ENCODE measurements at regions not wholly inside any gene's neighbourhood (a gene's known extent, or its start where the extent isn't known, plus 50 kb on each side); places are given as distances from the start of the nearest gene placed in this dataset.
"Not testable (repeated sequence)": the region's sequence is repeated elsewhere in the genome, so short reads cannot be mapped to it uniquely, and the experiment has no call there.

DNA sequence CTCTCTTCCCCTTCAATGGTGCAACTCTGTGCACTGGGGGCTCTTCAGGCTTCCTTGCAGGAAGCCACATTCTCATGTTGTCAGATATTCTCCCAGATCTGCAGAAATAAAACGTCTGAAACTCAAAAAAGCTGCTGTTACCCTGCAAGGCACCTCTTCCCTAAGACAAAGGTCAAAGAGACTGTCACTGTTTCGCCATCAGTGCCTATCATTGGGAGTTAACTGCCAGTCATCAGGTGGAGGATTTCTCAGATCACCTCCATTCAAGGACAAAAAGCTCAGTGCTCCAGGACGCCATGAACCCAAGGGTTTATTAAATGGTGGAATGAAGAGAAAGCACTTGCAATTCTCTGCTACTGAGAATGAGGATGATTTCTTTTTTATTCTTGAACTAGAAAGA, 144.6 kb upstream of the PALS2 start:
- no peak for ATAC-seq
- Histone ChIP-seq H3K4me1 (no peaks in the 10 kb centered on the region), H3K4me3 (no peak overlapping the region), H3K36me3 (no peaks in the 10 kb centered on the region), H3K27ac (no peak overlapping the region), H3K27me3 (no peaks in the 10 kb centered on the region), H3K9me3 (no peaks in the 10 kb centered on the region)
- 49 to 75% methylated on average over 1 to 2 of the region's 3 CpGs for WGBS, 2 donors (ENCODE audit: low coverage in 1 of 2)
- TF ChIP-seq EP300 (IDR thresholded peaks at IDR 0.05) (no peak), POLR2A (IDR thresholded peaks at IDR 0.05) (no peak), POLR2AphosphoS5 (IDR thresholded peaks at IDR 0.05) (no peak)
- TF ChIP-seq, protein P1, sequence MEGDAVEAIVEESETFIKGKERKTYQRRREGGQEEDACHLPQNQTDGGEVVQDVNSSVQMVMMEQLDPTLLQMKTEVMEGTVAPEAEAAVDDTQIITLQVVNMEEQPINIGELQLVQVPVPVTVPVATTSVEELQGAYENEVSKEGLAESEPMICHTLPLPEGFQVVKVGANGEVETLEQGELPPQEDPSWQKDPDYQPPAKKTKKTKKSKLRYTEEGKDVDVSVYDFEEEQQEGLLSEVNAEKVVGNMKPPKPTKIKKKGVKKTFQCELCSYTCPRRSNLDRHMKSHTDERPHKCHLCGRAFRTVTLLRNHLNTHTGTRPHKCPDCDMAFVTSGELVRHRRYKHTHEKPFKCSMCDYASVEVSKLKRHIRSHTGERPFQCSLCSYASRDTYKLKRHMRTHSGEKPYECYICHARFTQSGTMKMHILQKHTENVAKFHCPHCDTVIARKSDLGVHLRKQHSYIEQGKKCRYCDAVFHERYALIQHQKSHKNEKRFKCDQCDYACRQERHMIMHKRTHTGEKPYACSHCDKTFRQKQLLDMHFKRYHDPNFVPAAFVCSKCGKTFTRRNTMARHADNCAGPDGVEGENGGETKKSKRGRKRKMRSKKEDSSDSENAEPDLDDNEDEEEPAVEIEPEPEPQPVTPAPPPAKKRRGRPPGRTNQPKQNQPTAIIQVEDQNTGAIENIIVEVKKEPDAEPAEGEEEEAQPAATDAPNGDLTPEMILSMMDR (IDR thresholded peaks at IDR 0.05): no peak

DNA sequence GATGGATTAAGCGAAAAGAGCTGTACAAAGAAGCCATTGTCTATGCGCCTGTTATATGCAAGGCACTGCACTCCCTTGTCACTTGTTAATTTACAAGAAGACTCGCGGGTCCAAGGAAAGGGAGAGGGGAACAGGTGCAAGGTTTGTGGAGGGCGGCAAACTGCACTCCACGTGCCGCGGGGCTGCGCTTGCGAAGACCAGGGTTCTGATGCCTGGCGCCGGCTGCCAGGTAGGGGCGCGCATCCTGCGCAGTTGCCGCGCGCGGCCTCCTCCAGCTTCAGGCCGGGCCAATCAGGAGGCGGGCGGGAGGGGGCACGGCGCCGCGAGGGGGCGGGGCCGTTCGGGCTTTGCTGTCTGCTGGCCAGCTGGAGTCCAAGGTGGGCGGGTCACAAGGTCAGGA, 140.6 kb upstream of the PALS2 start:
- TF ChIP-seq EP300 (IDR thresholded peaks at IDR 0.05) (no peak), POLR2A (IDR thresholded peaks at IDR 0.05) (no peak), POLR2AphosphoS5 (IDR thresholded peaks at IDR 0.05) (no peak)
- TF ChIP-seq, protein P1 (IDR thresholded peaks at IDR 0.05): no peak
- 92% methylated on average over 12 of the region's 30 CpGs; no CpG with 5 or more reads in 1 of the 2 donors for WGBS, 2 donors (ENCODE audit: low coverage in 1 of 2)

DNA sequence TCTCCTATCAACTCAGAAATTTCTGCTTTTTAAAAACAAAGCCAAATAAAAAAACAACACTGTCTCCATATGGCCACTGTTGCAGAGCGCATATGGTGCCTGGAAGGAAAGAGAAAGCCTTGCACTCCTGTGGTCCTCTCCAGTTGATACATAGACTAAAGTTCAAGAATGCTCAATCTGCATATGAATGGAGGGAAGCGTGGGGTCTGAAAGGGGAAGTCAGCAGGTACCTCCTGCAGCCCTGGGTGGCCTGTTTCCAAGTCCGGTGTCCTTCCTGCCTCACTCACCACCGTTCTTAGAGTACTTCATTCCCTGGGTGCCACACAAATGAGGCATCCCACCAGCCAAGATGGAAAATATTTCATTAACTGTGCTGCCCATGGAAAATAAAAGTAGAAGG, 138.3 kb upstream of the PALS2 start:
- ATAC-seq: no peak

More for the DNA sequence above, 140.6 kb upstream of the PALS2 start:
- no peak for ATAC-seq
- no peaks in the 10 kb centered on the region for H3K36me3 ChIP-seq
- no peak overlapping the region for H3K27ac ChIP-seq
- H3K4me3 ChIP-seq: no peak overlapping the region
- H3K4me1 ChIP-seq: no peaks in the 10 kb centered on the region
- no peaks in the 10 kb centered on the region for H3K9me3 ChIP-seq
- H3K27me3 ChIP-seq: no peaks in the 10 kb centered on the region

DNA sequence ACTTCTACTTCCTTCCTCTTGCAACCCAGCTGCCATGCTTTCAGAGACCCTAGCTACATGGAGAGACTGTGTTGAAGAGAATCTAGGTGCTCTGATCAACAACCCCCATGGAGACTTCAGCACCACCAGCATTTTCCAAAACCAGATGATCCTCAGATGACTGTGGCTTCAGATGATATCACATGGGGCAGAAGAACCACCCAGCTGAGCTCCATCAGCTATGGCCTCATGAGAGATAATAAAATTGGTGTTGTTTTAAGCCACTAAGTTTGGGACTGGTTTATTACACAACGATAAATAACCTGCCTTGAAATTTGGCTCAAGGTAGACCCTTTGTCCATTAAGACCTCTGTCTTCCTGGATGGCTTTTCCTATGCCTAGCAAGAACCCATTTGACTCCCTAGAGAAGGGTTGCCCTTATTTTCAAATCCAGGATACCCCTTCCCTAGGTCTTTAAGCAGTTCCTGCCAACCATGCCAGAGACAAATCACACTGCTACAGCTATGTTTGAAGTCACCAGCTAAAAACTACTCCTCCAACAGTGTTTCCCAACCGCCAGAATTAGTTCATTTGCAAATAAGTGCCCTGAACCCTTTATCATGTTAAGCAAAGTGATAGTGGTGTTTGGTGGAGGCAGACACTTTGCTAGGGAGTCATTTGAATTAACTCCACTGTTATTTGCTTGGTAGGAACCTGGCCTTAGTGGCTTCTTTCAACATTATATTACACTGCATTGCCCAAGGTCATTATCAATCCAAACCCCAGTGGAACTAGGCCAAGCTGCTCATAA, 136.9 kb upstream of the PALS2 start:
- 70 to 79% methylated on average over 2 of the region's 2 CpGs for WGBS, 2 donors (ENCODE audit: low coverage in 1 of 2)
- H3K4me3 ChIP-seq: no peak overlapping the region
- H3K36me3 ChIP-seq: no peaks in the 10 kb centered on the region
- no peaks in the 10 kb centered on the region for H3K27me3 ChIP-seq
- TF ChIP-seq POLR2AphosphoS5 (IDR thresholded peaks at IDR 0.05) (no peak), EP300 (IDR thresholded peaks at IDR 0.05) (no peak), POLR2A (IDR thresholded peaks at IDR 0.05) (no peak)
- TF ChIP-seq, protein P1 (IDR thresholded peaks at IDR 0.05): no peak
- no peaks in the 10 kb centered on the region for H3K9me3 ChIP-seq
- no peaks in the 10 kb centered on the region for H3K4me1 ChIP-seq
- H3K27ac ChIP-seq: no peak overlapping the region
- no peak for ATAC-seq

More for the DNA sequence above, 138.3 kb upstream of the PALS2 start:
- 43 to 46% methylated on average over 3 to 4 of the region's 4 CpGs for WGBS, 2 donors (ENCODE audit: low coverage in 1 of 2)
- Histone ChIP-seq H3K4me3 (no peak overlapping the region), H3K36me3 (no peaks in the 10 kb centered on the region), H3K27me3 (no peaks in the 10 kb centered on the region), H3K4me1 (no peaks in the 10 kb centered on the region), H3K27ac (no peak overlapping the region), H3K9me3 (no peaks in the 10 kb centered on the region)
- TF ChIP-seq POLR2AphosphoS5 (IDR thresholded peaks at IDR 0.05) (no peak), EP300 (IDR thresholded peaks at IDR 0.05) (no peak), POLR2A (IDR thresholded peaks at IDR 0.05) (no peak)
- TF ChIP-seq, protein P1 (IDR thresholded peaks at IDR 0.05): no peak

DNA sequence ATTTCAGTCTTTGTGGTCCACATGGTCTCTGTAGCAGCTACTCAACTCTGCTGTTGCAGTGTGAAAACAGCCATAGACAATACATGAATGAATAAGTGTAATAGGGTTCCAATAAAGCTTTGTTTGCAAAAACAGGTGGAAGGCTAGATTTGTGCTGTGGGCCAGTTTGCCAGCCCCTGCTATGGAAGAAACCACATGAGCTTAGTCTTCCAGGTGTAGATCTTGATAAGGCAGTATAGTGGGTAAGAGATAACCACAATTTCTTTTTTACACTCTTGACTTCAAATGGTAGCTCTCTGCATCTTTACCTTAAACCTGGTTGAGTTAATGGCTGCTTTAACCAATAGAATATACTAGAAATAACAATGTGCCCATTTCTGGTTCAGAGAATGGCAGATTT, 135.0 kb upstream of the PALS2 start:
- H3K4me1 ChIP-seq: no peaks in the 10 kb centered on the region
- no peak overlapping the region for H3K4me3 ChIP-seq
- TF ChIP-seq POLR2AphosphoS5 (IDR thresholded peaks at IDR 0.05) (no peak), POLR2A (IDR thresholded peaks at IDR 0.05) (no peak), EP300 (IDR thresholded peaks at IDR 0.05) (no peak)
- TF ChIP-seq, protein P1 (IDR thresholded peaks at IDR 0.05): no peak
- H3K27ac ChIP-seq: no peak overlapping the region
- no peaks in the 10 kb centered on the region for H3K9me3 ChIP-seq
- ATAC-seq: no peak
- no peaks in the 10 kb centered on the region for H3K27me3 ChIP-seq
- no peaks in the 10 kb centered on the region for H3K36me3 ChIP-seq

DNA sequence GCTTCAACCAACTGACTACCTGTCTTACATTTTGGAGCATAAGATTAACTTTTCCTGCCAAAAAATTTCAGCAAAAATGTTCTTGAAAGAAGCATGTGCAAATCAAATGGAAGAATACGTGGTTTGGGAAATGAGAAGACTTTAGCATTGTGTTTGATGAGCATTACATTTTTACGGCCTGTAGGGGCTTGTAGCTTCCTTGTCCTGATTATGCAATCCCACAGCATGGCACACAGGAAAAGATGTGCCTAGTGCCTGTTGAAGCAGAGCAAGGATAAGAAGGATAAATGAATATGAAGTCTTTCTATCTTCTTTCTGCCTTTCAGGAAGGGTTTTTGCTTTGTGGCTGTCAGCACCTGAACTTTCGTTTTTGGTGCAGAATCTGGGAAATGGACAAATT, 134.1 kb upstream of the PALS2 start:
- H3K4me1 ChIP-seq, H3K27ac ChIP-seq, H3K4me3 ChIP-seq, ATAC-seq, H3K27me3 ChIP-seq, H3K36me3 ChIP-seq, H3K9me3 ChIP-seq: not testable (repeated sequence)
- 60 to 81% methylated on average over 2 to 3 of the region's 3 CpGs for WGBS, 2 donors (ENCODE audit: low coverage in 1 of 2)

All from gastroesophageal sphincter (tissue), 4 donors.